Right hindlimb (tissue), 1 donor: ENCODE measurements at regions not wholly inside any gene's neighbourhood (a gene's known extent, or its start where the extent isn't known, plus 50 kb on each side); places are given as distances from the start of the nearest gene placed in this dataset.

Experiments used
- DNase-seq: peaks from one replicate; pipeline ENCODE4 v3.0.0-alpha.2; 2018

GRCh38 chr4:148514041-148514440, 71.8 kb upstream of the NR3C2 start:
- DNase-seq: no peak

- DNase-seq: no peak
Measured at GRCh38 chr4:148510211-148510610, 68.0 kb upstream of the NR3C2 start.

- DNase-seq: no peak
Measured at GRCh38 chr4:148503681-148504080, 61.5 kb upstream of the NR3C2 start.

- no peak for DNase-seq
Measured at GRCh38 chr4:148497258-148497657, 55.0 kb upstream of the NR3C2 start.

- no peak for DNase-seq
Measured at GRCh38 chr4:148495463-148495862, 53.2 kb upstream of the NR3C2 start.
